ENCODE measurements at regions not wholly inside any gene's neighbourhood (a gene's known extent, or its start where the extent isn't known, plus 50 kb on each side); places are given as distances from the start of the nearest gene placed in this dataset.

DNA sequence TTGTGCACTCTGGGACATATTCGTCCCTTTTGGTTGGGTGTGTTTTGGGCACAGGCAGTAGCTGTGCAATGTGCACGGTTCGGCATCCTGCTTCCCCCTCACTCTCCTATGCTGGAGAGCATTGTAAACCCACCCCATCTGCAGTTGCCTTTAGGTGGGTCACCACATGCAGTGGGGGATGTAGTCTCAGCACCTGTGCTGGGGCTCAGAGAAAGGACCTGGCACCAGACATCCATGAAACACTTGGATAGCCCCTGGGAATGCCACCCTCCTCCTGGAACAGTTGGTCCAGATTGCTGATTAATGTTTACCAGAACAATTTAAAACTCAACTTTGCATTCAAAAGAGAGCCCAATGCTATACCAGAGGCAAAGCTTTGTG, 123.9 kb upstream of the MEF2A start:
- TF ChIP-seq, protein P1, sequence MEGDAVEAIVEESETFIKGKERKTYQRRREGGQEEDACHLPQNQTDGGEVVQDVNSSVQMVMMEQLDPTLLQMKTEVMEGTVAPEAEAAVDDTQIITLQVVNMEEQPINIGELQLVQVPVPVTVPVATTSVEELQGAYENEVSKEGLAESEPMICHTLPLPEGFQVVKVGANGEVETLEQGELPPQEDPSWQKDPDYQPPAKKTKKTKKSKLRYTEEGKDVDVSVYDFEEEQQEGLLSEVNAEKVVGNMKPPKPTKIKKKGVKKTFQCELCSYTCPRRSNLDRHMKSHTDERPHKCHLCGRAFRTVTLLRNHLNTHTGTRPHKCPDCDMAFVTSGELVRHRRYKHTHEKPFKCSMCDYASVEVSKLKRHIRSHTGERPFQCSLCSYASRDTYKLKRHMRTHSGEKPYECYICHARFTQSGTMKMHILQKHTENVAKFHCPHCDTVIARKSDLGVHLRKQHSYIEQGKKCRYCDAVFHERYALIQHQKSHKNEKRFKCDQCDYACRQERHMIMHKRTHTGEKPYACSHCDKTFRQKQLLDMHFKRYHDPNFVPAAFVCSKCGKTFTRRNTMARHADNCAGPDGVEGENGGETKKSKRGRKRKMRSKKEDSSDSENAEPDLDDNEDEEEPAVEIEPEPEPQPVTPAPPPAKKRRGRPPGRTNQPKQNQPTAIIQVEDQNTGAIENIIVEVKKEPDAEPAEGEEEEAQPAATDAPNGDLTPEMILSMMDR (IDR thresholded peaks at IDR 0.05) = no peak
- TF ChIP-seq POLR2A (IDR thresholded peaks at IDR 0.05) = no peak
